HG03469 (cell line): ENCODE measurements at regions not wholly inside any gene's neighbourhood (a gene's known extent, or its start where the extent isn't known, plus 50 kb on each side); places are given as distances from the start of the nearest gene placed in this dataset.

Source experiments
- ATAC-seq: cut with Tn5 transposase; IDR thresholded peaks from one replicate; pipeline ENCODE4 v1.9.1; 2021; ENCODE audit warnings: mild to moderate bottlenecking, moderate library complexity, moderate number of reproducible peaks; ENCODE audit not compliant: unreplicated experiment

DNA sequence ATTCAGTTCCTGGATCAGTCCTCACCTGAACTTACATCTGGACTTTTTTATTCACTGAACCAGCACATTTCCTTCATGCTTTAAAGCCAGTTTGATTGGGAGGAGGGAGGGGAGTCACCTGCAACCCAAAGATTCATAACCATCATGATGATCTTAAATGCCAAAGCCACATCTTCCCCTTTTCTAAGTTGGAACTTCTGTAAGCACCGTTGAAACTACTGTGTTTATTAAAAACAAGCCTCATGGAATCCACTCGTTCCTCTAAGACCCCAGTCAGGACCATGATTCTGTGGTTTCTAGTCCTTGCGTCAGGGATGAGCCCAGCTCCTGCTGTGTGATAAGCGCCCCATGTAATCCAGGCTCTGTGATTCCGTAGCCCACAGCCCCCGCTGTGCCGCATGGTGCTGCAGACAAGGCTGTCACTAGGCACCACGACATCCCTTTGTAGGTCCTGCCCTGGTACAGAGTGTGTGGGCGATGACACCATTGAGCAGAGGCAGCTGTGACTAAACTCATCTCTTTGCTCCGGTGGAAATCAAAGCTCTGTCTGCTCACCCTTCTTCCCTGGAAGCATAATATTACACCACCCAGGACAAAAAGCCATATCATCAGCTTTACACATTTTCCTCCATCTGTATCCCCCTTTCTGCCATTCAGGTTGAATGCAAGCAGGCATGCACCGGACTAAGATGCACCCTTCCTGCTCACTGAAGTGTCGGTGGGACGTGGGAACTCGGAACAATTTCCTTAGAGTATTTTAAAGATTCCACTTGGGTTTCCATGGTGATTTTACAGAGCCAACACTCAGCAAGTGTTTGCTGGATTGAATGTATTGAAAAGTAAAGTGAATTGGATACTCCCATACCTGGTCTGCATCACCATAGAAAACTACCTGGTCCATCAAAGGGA lies 132.0 kb upstream of the FSTL4 start:
- no peak for ATAC-seq

- ATAC-seq: peak; percentile 54
These were observed 130.2 kb upstream of the FSTL4 start for GRCh38 chr5:133742431-133742988.

GRCh38 chr5:133741818-133742355 lies 129.5 kb upstream of the FSTL4 start:
- no peak for ATAC-seq

- no peak for ATAC-seq
These were observed 129.1 kb upstream of the FSTL4 start for GRCh38 chr5:133741396-133741795.

DNA sequence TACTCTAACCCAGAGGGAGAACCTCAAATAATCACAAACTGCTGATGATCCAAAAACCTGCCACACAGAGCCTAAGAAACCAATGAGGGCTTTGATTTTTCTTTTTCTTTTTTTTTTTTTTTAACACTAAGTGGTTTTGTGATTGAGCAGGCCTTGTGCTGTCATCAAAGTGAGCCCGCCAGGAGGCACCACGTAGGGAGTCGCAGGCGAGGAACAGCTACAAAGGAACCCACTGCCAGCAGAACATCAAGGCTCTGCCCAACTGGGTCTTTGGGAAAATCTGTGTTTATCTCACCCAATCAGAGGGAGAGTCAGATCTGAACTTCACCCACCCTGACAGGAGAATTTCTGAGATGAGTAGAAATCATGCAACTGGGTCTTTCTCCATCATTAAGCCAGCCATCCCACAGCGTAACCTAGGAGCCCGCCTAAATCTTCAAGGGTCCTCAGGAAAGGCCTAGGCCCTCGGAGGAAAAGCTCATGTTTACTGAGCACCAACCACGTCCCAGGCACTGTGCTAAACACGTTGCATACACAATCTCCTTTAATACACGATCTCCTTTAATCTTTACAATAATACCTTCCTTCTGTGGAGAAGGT lies 126.9 kb upstream of the FSTL4 start:
- ATAC-seq: no peak

GRCh38 chr5:133738271-133738670 lies 125.9 kb upstream of the FSTL4 start:
- no peak for ATAC-seq

DNA sequence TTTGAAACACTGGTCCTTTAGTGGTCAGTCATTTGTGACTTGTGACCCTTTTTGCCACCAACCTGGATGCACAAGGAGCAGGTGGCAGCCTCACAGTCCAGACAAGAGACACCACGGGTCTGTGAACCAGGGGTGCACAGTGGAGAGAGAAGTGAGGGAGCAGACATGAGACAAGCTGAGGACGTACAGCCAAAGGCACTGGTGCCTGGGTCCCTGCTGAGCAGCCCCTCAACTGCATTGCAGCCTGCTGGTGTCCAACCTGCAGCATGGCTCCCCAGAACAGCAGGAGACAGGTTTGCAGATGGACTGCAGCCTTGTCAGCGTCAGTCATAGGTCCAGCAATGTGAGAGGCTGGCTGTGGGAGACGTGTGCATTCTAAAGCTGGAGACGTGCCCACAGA lies 124.2 kb upstream of the FSTL4 start:
- ATAC-seq: no peak

DNA sequence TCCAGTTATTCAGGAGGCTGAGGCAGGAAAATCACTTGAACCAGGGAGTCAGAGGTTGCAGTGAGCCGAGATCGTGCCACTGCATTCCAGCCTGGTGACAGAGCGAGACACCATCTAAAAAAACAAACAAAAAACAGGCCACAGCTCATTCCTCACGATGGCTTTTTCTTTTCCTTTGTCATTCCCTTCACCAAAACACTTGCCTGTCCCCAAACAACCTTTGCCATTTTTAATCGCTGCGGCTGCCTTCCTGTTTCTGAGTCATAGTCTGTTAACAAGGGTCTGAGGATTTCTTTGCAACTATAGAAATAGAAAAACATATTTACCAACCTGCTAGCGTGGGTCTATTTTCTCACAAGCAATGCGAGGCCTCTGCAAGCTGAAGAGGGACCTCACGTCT lies 123.0 kb upstream of the FSTL4 start:
- no peak for ATAC-seq

- no peak for ATAC-seq
These were observed 122.6 kb upstream of the FSTL4 start for GRCh38 chr5:133734916-133735315.

DNA sequence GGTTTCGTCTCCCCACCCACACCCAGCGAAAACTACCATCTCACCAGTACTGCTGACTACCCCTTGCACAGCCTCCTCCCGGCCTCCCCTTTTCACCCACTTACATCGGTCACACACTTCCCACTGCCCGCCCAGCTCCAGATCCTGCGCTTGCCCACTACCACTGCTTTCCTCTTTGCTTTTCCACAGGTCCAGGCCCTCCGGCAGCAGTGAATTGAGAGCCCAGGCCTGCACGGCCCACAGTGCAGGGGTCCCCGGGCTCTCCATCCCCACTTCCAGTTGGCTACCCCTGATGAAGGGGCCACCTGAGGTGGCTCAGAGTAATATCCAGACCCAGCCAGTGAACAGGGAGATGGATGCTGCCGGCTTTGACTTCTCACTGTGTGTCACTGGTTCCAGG lies 120.2 kb upstream of the FSTL4 start:
- no peak for ATAC-seq

DNA sequence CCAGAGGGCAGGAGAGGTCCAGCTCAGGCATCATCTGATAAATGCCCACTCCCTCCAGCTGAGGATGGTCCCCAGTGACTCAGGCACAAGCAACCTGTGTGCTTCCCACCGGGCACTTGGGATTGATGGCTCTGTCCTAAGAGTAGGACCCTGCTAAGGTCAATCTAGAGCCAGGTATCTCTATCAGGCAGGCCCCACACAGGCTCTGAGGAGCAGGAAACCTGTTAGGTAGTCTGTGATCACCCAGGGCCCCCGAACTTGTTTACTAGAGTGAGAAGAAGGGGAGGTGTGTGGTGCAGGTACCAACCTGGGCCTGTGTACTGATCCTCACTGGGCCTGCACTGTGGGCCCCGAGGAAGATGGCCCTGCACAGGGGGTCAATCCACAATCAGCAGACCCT lies 119.6 kb upstream of the FSTL4 start:
- no peak for ATAC-seq

DNA sequence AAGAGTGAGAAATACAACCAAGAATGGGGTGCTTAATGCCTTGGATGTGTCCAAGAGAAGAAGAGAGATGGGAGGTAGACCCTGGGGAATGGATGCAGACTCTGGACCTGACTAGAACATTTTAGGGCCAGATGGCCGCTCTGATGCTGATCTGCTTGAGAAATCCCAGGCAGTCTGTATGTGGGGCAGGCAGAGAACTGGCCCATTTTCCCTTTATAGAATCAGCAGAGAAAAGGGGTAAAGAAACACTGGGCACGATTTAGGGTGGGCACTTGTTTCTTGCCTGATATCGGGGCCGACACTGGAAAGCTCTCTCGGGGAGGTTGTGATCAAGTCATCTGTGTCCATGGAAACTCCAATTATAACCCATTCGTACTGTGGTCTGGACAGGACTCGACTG lies 118.5 kb upstream of the FSTL4 start:
- ATAC-seq: no peak

DNA sequence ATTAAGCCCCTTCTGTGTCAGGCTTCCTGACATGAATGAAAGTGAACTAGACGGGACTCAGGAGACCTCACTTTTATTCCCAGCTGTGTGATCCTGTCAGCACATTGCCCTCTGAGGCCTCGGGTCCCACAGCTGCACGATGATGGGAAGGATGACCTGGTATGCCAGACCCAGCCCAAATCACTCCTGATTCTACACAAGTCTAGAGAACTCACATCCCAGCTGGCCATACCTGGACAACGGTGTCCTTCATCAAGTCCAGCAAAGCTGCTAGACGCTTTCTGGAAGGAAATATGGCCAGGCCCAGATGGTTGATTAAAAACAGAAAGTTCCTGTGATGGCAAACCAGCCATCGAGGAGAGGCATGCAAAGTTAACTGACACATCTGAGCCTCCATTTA lies 118.0 kb upstream of the FSTL4 start:
- ATAC-seq: no peak

- no peak for ATAC-seq
These were observed 117.5 kb upstream of the FSTL4 start for GRCh38 chr5:133729800-133730199.

DNA sequence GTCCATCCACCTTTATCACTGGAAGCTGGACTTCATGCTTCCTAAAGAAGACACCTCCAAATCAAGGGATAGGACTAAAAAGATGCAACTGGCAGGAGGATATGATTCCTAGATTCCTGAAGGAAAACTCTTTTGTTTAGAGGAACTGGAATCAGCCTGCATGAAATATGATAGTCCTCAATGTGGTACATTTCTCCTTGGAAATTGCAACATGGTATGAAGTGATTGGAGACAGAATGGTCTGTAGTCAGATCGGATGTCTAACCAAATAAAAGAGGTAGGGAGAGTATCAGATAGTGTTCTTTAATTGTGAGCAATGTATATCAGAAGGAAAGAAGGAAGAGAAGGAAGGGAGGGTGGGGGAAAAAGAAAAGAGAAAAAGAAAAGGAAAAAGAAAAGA lies 116.1 kb upstream of the FSTL4 start:
- ATAC-seq: no peak

- ATAC-seq: no peak
These were observed 115.3 kb upstream of the FSTL4 start for GRCh38 chr5:133727636-133728035.

- no peak for ATAC-seq
These were observed 111.5 kb upstream of the FSTL4 start for GRCh38 chr5:133723651-133724366.

GRCh38 chr5:133723126-133723525 lies 110.8 kb upstream of the FSTL4 start:
- ATAC-seq: no peak

DNA sequence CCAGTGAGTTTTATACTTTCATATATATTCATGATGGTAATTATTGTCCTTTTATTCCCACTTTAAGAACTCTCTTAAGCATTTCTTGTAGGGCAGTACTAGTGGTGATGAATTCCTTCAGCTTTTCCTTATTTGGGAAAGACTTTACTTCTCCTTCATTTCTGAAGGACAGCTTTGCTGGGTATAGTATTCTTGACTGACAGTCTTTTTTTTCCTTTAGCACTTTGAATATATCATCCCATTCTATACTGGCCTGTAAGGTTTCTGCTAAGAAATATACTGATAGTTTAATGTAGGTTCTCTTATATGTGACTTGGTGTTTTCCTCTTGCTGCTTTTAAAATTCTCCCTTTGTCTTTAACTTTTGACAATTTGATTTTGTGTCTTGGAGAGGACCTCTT lies 109.0 kb upstream of the FSTL4 start:
- ATAC-seq: no peak

DNA sequence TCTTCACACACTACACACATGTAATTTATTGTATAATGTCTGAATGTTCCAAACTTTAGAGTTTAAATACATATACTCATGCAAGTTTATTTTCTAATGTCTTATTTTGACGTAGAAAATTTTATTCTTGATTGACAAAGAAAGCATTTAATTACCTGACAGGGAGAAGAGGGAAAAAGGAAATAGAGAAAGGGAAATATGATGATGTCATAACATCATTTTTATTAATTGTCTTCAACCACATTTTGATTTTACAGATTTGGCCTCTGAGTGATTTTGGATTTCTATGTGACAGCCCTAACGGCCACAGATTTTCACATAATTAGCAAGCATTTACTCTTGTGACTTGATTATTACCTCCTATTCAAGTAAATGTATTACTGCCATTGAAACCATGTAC lies 106.1 kb upstream of the FSTL4 start:
- no peak for ATAC-seq

- no peak for ATAC-seq
These were observed 104.3 kb upstream of the FSTL4 start for GRCh38 chr5:133716532-133717183.
